GM23338 (cell line): ENCODE measurements at regions not wholly inside any gene's neighbourhood (a gene's known extent, or its start where the extent isn't known, plus 50 kb on each side); places are given as distances from the start of the nearest gene placed in this dataset.
"Not testable (repeated sequence)": the region's sequence is repeated elsewhere in the genome, so short reads cannot be mapped to it uniquely, and the experiment has no call there.

ENCODE experiments used
- ATAC-seq: fragments of 200-7000 bp; cut with Tn5 transposase; 3 replicates; pipeline ENCODE4 v1.9.1; 2020
- DNase-seq: peaks from one replicate; pipeline ENCODE4 v3.0.0-alpha.2; 2015; ENCODE audit warnings: low spot score
- H2AFZ ChIP-seq: fragments of 200-600 bp; sonication (generic); 2 replicates; pipeline ENCODE4 v1.8.0; 2016; ENCODE audit warnings: antibody characterized with exemption, mild to moderate bottlenecking, moderate library complexity
- H3F3A ChIP-seq: fragments of 200-600 bp; sonication (generic); replicated peaks from 2 replicates; pipeline ENCODE4 v1.8.0; 2017; ENCODE audit warnings: antibody characterized with exemption, mixed run types, low read depth
- H3K27ac ChIP-seq: fragments of 200-600 bp; sonication (generic); 2 replicates; pipeline ENCODE4 v1.6.1; 2016; ENCODE audit warnings: low read depth
- H3K27me3 ChIP-seq: fragments of 200-600 bp; sonication (generic); 2 replicates; pipeline ENCODE4 v1.8.0; 2016; ENCODE audit warnings: mild to moderate bottlenecking, mixed run types, moderate library complexity; ENCODE audit not compliant: insufficient read depth
- H3K36me3 ChIP-seq: fragments of 200-600 bp; sonication (generic); 2 replicates; pipeline ENCODE4 v1.8.0; 2016; ENCODE audit warnings: mild to moderate bottlenecking; ENCODE audit not compliant: insufficient read depth
- H3K4me1 ChIP-seq: fragments of 200-600 bp; sonication (generic); 2 replicates; pipeline ENCODE4 v1.8.0; 2016; ENCODE audit warnings: mild to moderate bottlenecking, moderate library complexity; ENCODE audit not compliant: insufficient read depth
- H3K4me2 ChIP-seq: fragments of 200-600 bp; sonication (generic); 2 replicates; pipeline ENCODE4 v1.7.1; 2017; ENCODE audit warnings: mixed run types
- H3K4me3 ChIP-seq: fragments of 200-600 bp; sonication (generic); 2 replicates; pipeline ENCODE4 v1.6.1; 2016; ENCODE audit warnings: mixed run types
- H3K79me2 ChIP-seq: fragments of 200-600 bp; sonication (generic); replicated peaks from 2 replicates; pipeline ENCODE4 v1.8.0; 2017; ENCODE audit warnings: mild to moderate bottlenecking; ENCODE audit not compliant: insufficient read depth
- H3K9me2 ChIP-seq: fragments of 200-600 bp; sonication (generic); 2 replicates; pipeline ENCODE4 v1.8.0; 2017; ENCODE audit not compliant: insufficient read depth
- H4K20me1 ChIP-seq: fragments of 200-600 bp; sonication (generic); replicated peaks from 2 replicates; pipeline ENCODE4 v1.8.0; 2017; ENCODE audit warnings: mild to moderate bottlenecking; ENCODE audit not compliant: insufficient read depth
- H3K27ac Mint-ChIP-seq: 2 replicates; pipeline ENCODE4 v1.8.0; 2020; ENCODE audit warnings: inconsistent platforms, mild to moderate bottlenecking, moderate library complexity, mixed read lengths
- H3K27me3 Mint-ChIP-seq: 3 replicates; pipeline ENCODE4 v1.8.0; 2022; ENCODE audit warnings: low read depth, mild to moderate bottlenecking, moderate library complexity, mixed read lengths, inconsistent platforms; ENCODE audit not compliant: insufficient read depth, poor library complexity
- H3K36me3 Mint-ChIP-seq: 3 replicates; pipeline ENCODE4 v1.8.0; 2021; ENCODE audit warnings: low read depth, mild to moderate bottlenecking, inconsistent platforms, moderate library complexity, mixed read lengths
- H3K4me1 Mint-ChIP-seq: 3 replicates; pipeline ENCODE4 v1.8.0; 2020; ENCODE audit warnings: mild to moderate bottlenecking, inconsistent platforms, mixed read lengths
- H3K4me3 Mint-ChIP-seq: 3 replicates; pipeline ENCODE4 v1.8.0; 2021; ENCODE audit warnings: moderate library complexity, mild to moderate bottlenecking, inconsistent platforms, mixed read lengths
- H3K9me3 Mint-ChIP-seq: 3 replicates; pipeline ENCODE4 v1.8.0; 2020; ENCODE audit warnings: moderate library complexity, mild to moderate bottlenecking, inconsistent platforms, mixed read lengths
- CREB1 ChIP-seq: fragments of 250-450 bp; sonication (Bioruptor Pico); IDR thresholded peaks from 2 replicates; pipeline ENCODE4 v1.5.0; 2020; ENCODE audit warnings: low read depth, mild to moderate bottlenecking, moderate library complexity
- EZH2 ChIP-seq: fragments of 200-600 bp; sonication (generic); IDR thresholded peaks from one replicate; pipeline ENCODE4 v1.8.0; 2017; ENCODE audit warnings: antibody characterized with exemption, mild to moderate bottlenecking, low read depth; ENCODE audit not compliant: unreplicated experiment
- ZNF114 ChIP-seq: fragments of 250-450 bp; sonication (Bioruptor Pico); IDR thresholded peaks from 2 replicates; pipeline ENCODE4 v1.5.0; 2020; ENCODE audit warnings: mild to moderate bottlenecking, moderate library complexity
- TF ChIP-seq, protein P1 (sequence below), 2 experiments: fragments of 200-600 bp in 1 of 2; sonication (generic) in 1 of 2; conservative IDR thresholded peaks; 2 replicates each; pipeline versions ENCODE4 v1.5.1 to v1.6.1; 2016 to 2017; ENCODE audit warnings: antibody characterized with exemption in 2 of 2, low read depth in 2 of 2, mild to moderate bottlenecking in 2 of 2, moderate library complexity in 1 of 2
- TF ChIP-seq, protein P2 (sequence below): fragments of 250-450 bp; sonication (Bioruptor Pico); IDR thresholded peaks from 2 replicates; pipeline ENCODE4 v1.5.0; 2020; ENCODE audit warnings: mild to moderate bottlenecking, moderate library complexity
- TF ChIP-seq, protein P3 (sequence below): IDR thresholded peaks from 2 replicates; pipeline ENCODE4 v1.6.1; 2016; ENCODE audit warnings: antibody characterized with exemption

DNA sequence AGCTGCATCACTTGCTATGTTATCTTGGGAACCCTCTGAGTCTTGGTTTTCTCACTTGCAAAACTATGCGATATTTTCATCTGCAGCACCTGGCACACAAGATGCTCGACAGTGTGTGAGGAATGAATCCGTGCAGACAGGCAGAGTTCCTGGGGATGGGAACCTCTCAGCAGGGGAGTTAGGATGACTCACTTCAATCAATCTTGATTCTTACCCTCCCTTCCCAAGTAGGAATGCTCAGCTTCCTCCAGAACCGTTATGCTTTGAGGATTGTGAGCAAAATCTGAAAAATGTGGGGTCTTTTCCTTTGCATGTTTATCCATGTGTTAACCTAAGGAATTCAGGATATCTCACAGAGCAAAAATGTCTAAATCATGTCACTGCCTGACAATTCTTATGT, 68.9 kb upstream of the HNF1B start (continued):
- TF ChIP-seq, protein P1, sequence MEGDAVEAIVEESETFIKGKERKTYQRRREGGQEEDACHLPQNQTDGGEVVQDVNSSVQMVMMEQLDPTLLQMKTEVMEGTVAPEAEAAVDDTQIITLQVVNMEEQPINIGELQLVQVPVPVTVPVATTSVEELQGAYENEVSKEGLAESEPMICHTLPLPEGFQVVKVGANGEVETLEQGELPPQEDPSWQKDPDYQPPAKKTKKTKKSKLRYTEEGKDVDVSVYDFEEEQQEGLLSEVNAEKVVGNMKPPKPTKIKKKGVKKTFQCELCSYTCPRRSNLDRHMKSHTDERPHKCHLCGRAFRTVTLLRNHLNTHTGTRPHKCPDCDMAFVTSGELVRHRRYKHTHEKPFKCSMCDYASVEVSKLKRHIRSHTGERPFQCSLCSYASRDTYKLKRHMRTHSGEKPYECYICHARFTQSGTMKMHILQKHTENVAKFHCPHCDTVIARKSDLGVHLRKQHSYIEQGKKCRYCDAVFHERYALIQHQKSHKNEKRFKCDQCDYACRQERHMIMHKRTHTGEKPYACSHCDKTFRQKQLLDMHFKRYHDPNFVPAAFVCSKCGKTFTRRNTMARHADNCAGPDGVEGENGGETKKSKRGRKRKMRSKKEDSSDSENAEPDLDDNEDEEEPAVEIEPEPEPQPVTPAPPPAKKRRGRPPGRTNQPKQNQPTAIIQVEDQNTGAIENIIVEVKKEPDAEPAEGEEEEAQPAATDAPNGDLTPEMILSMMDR (conservative IDR thresholded peaks at IDR 0.05; ENCODE audit: low read depth in 2 of 2) = no peak
- TF ChIP-seq EZH2 (no peak), ZNF114 (CRISPR knock-in tag) (no peak)

DNA sequence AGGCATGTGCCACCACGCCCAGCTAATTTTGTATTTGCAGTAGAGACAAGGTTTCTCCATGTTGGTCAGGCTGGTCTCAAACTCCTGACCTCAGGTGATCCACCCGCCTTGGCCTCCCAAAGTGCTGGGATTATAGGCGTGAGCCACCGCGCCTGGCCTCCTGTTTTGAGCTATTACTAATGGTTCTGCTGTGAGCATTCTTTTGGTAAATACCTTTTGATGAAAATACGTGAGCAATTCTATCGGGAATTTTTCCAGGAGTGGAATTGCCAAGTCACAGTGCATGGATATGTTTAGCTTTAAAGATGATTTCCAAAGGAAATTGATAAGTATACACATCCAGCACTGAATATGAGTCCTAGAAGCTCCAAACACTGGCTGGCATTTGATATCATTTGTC, 64.0 kb upstream of the HNF1B start:
- H3K4me2 ChIP-seq, H3K4me1 ChIP-seq, H3K27ac Mint-ChIP-seq, H3K4me3 ChIP-seq, H3K36me3 Mint-ChIP-seq, H3K27me3 Mint-ChIP-seq, H4K20me1 ChIP-seq, H3K4me3 Mint-ChIP-seq, H3F3A ChIP-seq, DNase-seq, H3K79me2 ChIP-seq, H3K4me1 Mint-ChIP-seq, H3K27me3 ChIP-seq, H3K9me2 ChIP-seq, H2AFZ ChIP-seq, H3K9me3 Mint-ChIP-seq, H3K27ac ChIP-seq, ATAC-seq, H3K36me3 ChIP-seq: not testable (repeated sequence)

DNA sequence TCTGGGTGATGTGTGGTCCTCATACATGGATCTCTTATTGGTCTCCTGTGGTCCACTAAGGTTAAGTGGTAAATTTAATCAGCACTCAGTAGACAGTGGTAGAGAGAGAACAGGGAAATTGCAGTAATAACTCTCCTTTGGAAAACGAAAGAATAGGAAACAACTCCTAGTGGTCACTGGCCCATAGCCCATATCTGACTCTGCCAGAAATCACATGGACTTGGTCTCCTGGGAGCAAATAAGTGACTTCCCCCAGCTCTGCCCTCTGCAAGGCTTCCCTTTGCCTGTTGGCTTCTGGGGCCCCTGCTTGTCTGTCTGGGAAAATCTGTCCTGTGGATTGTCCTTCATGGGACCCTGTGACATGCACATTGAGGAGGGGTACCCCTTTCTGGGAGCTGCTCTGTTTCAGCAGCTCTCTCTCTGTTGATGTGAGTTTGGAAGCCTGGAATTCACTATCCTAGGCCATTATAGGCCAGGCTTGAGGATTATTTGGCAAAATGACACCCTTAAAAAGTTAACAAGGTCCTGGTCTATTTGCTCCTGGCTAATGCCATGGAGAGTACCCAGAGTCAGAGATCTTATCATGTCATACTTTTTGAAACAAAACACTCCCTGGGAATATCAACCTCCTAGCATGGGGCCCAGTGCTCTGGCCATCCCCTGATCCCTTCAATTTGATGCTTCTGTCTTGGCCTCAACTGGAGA, 58.0 kb upstream of the HNF1B start:
- H3K36me3 Mint-ChIP-seq = no peaks in the 10 kb centered on the region; the same call in 2 of the 3 replicates
- DNase-seq = no peak
- Histone ChIP-seq H3K4me2 (no peak overlapping the region), H3K9me2 (no peaks in the 10 kb centered on the region; the same call in 1 of the 2 replicates), H3F3A (no peaks in the 10 kb centered on the region), H3K4me3 (no peak overlapping the region), H3K27me3 (no peaks in the 10 kb centered on the region), H3K36me3 (no peaks in the 10 kb centered on the region), H2AFZ (0 out of 2 replicates have a peak overlapping the region, but pooled peaks have one; percentile 28), H3K4me1 (no peaks in the 10 kb centered on the region), H3K79me2 (no peaks in the 10 kb centered on the region), H4K20me1 (no peaks in the 10 kb centered on the region), H3K27ac (no peak overlapping the region)
- ATAC-seq = no peak
- no peaks in the 10 kb centered on the region for H3K27me3 Mint-ChIP-seq
- TF ChIP-seq CREB1 (CRISPR knock-in tag) (no peak), ZNF114 (CRISPR knock-in tag) (no peak)
- TF ChIP-seq, protein P2, sequence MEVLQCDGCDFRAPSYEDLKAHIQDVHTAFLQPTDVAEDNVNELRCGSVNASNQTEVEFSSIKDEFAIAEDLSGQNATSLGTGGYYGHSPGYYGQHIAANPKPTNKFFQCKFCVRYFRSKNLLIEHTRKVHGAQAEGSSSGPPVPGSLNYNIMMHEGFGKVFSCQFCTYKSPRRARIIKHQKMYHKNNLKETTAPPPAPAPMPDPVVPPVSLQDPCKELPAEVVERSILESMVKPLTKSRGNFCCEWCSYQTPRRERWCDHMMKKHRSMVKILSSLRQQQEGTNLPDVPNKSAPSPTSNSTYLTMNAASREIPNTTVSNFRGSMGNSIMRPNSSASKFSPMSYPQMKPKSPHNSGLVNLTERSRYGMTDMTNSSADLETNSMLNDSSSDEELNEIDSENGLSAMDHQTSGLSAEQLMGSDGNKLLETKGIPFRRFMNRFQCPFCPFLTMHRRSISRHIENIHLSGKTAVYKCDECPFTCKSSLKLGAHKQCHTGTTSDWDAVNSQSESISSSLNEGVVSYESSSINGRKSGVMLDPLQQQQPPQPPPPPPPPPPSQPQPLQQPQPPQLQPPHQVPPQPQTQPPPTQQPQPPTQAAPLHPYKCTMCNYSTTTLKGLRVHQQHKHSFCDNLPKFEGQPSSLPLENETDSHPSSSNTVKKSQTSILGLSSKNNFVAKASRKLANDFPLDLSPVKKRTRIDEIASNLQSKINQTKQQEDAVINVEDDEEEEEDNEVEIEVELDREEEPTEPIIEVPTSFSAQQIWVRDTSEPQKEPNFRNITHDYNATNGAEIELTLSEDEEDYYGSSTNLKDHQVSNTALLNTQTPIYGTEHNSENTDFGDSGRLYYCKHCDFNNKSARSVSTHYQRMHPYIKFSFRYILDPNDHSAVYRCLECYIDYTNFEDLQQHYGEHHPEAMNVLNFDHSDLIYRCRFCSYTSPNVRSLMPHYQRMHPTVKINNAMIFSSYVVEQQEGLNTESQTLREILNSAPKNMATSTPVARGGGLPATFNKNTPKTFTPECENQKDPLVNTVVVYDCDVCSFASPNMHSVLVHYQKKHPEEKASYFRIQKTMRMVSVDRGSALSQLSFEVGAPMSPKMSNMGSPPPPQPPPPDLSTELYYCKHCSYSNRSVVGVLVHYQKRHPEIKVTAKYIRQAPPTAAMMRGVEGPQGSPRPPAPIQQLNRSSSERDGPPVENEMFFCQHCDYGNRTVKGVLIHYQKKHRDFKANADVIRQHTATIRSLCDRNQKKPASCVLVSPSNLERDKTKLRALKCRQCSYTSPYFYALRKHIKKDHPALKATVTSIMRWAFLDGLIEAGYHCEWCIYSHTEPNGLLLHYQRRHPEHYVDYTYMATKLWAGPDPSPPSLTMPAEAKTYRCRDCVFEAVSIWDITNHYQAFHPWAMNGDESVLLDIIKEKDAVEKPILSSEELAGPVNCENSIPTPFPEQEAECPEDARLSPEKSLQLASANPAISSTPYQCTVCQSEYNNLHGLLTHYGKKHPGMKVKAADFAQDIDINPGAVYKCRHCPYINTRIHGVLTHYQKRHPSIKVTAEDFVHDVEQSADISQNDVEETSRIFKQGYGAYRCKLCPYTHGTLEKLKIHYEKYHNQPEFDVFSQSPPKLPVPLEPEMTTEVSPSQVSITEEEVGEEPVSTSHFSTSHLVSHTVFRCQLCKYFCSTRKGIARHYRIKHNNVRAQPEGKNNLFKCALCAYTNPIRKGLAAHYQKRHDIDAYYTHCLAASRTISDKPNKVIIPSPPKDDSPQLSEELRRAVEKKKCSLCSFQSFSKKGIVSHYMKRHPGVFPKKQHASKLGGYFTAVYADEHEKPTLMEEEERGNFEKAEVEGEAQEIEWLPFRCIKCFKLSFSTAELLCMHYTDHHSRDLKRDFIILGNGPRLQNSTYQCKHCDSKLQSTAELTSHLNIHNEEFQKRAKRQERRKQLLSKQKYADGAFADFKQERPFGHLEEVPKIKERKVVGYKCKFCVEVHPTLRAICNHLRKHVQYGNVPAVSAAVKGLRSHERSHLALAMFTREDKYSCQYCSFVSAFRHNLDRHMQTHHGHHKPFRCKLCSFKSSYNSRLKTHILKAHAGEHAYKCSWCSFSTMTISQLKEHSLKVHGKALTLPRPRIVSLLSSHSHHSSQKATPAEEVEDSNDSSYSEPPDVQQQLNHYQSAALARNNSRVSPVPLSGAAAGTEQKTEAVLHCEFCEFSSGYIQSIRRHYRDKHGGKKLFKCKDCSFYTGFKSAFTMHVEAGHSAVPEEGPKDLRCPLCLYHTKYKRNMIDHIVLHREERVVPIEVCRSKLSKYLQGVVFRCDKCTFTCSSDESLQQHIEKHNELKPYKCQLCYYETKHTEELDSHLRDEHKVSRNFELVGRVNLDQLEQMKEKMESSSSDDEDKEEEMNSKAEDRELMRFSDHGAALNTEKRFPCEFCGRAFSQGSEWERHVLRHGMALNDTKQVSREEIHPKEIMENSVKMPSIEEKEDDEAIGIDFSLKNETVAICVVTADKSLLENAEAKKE (CRISPR knock-in tag) = no peak
- TF ChIP-seq, protein P3, sequence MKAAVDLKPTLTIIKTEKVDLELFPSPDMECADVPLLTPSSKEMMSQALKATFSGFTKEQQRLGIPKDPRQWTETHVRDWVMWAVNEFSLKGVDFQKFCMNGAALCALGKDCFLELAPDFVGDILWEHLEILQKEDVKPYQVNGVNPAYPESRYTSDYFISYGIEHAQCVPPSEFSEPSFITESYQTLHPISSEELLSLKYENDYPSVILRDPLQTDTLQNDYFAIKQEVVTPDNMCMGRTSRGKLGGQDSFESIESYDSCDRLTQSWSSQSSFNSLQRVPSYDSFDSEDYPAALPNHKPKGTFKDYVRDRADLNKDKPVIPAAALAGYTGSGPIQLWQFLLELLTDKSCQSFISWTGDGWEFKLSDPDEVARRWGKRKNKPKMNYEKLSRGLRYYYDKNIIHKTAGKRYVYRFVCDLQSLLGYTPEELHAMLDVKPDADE = no peak
- no peaks in the 10 kb centered on the region for H3K4me1 Mint-ChIP-seq
- peaks cover 5% of the 10 kb centered on the region for H3K9me3 Mint-ChIP-seq
- no peak overlapping the region for H3K27ac Mint-ChIP-seq
- no peak overlapping the region for H3K4me3 Mint-ChIP-seq
